DOHH2 (cell line): ENCODE measurements at regions not wholly inside any gene's neighbourhood (a gene's known extent, or its start where the extent isn't known, plus 50 kb on each side); places are given as distances from the start of the nearest gene placed in this dataset.

ENCODE experiments used
- H3F3A ChIP-seq: fragments of 200-600 bp; sonication (generic), shearing (Covaris generic); 2 replicates; pipeline ENCODE4 v1.6.0; 2016; ENCODE audit warnings: antibody characterized with exemption, mild to moderate bottlenecking; ENCODE audit not compliant: control insufficient read depth, insufficient read depth
- H3K27ac ChIP-seq: fragments of 200-600 bp; sonication (generic); 2 replicates; pipeline ENCODE4 v1.5.1; 2014; ENCODE audit warnings: low read depth, mild to moderate bottlenecking, low read length, moderate library complexity
- H3K27me3 ChIP-seq: fragments of 200-600 bp; sonication (generic); 2 replicates; pipeline ENCODE4 v1.6.1; 2014; ENCODE audit warnings: mild to moderate bottlenecking, low read length, mixed read lengths; ENCODE audit not compliant: control insufficient read depth
- H3K36me3 ChIP-seq: fragments of 200-600 bp; sonication (generic); 2 replicates; pipeline ENCODE4 v1.6.1; 2014; ENCODE audit warnings: mild to moderate bottlenecking, low read length, moderate library complexity, mixed read lengths; ENCODE audit not compliant: control insufficient read depth
- H3K4me1 ChIP-seq: fragments of 200-600 bp; sonication (generic); 2 replicates; pipeline ENCODE4 v1.6.1; 2014; ENCODE audit warnings: mild to moderate bottlenecking, low read length, mixed read lengths; ENCODE audit not compliant: control insufficient read depth
- H3K4me2 ChIP-seq: fragments of 200-600 bp; sonication (generic); 2 replicates; pipeline ENCODE4 v1.6.0; 2014; ENCODE audit warnings: mild to moderate bottlenecking, low read length, moderate library complexity
- H3K4me3 ChIP-seq: fragments of 200-600 bp; sonication (generic); 2 replicates; pipeline ENCODE4 v1.5.1; 2014; ENCODE audit warnings: mild to moderate bottlenecking, low read length, mixed read lengths
- H3K79me2 ChIP-seq: fragments of 200-600 bp; sonication (generic); 2 replicates; pipeline ENCODE4 v1.6.1; 2014; ENCODE audit warnings: mild to moderate bottlenecking, low read length, mixed read lengths; ENCODE audit not compliant: control insufficient read depth
- H3K9me2 ChIP-seq: fragments of 200-600 bp; sonication (generic); replicated peaks from 2 replicates; pipeline ENCODE4 v1.6.1; 2014; ENCODE audit warnings: mild to moderate bottlenecking, low read length, mixed read lengths; ENCODE audit not compliant: control insufficient read depth
- H3K9me3 ChIP-seq: fragments of 200-600 bp; sonication (generic); 2 replicates; pipeline ENCODE4 v1.6.1; 2014; ENCODE audit warnings: antibody characterized with exemption, low read length, mixed read lengths; ENCODE audit not compliant: control insufficient read depth, insufficient read depth
- H4K20me1 ChIP-seq: fragments of 200-600 bp; sonication (generic); 2 replicates; pipeline ENCODE4 v1.6.0; 2014; ENCODE audit warnings: low read depth, mild to moderate bottlenecking, antibody characterized with exemption, low read length, moderate library complexity; ENCODE audit not compliant: control insufficient read depth, insufficient read depth
- EZH2phosphoT487 ChIP-seq: fragments of 200-600 bp; sonication (generic); IDR thresholded peaks from 2 replicates; pipeline ENCODE4 v1.6.1; 2017; ENCODE audit warnings: borderline replicate concordance, mild to moderate bottlenecking, antibody characterized with exemption, low read length, moderate library complexity, mixed read lengths
- TF ChIP-seq, protein P1 (sequence below): fragments of 200-600 bp; sonication (generic); IDR thresholded peaks from one replicate; pipeline ENCODE4 v1.5.1; 2014; ENCODE audit warnings: antibody characterized with exemption, mild to moderate bottlenecking, low read depth, low read length; ENCODE audit not compliant: poor library complexity, severe bottlenecking

DNA sequence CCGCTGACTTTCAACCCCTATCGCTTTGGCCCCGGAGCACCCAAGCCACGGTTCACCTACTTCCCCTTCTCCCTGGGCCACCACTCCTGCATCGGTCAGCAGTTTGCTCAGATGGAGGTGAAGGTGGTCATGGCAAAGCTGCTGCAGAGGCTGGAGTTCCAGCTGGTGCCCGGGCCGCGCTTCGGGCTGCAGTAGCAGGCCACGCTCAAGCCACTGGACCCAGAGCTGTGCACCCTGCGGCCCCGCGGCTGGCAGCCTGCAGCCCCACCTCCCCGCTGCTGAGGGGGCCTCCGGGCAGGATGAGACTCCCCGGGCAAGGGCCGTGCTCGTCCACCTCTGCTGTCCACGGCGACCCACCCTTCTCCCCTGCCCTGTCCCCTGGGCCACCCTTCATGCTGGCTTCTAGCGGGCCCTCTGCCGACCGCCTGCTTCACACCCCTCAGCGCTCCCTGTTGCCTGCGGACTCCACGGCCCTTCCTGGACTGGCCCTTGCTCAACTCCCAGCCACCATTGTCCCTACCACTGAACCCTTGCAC lies 92.2 kb upstream of the TRABD2B start:
- Histone ChIP-seq H3K27ac (no peak overlapping the region), H3K9me3 (no peaks in the 10 kb centered on the region), H3K27me3 (no peaks in the 10 kb centered on the region), H3K79me2 (no peaks in the 10 kb centered on the region), H3K36me3 (no peaks in the 10 kb centered on the region), H3K9me2 (no peaks in the 10 kb centered on the region), H3K4me2 (no peak overlapping the region), H3K4me3 (no peak overlapping the region), H3F3A (no peaks in the 10 kb centered on the region), H3K4me1 (no peaks in the 10 kb centered on the region), H4K20me1 (no peaks in the 10 kb centered on the region)
- no peak for TF ChIP-seq EZH2phosphoT487
- TF ChIP-seq, protein P1, sequence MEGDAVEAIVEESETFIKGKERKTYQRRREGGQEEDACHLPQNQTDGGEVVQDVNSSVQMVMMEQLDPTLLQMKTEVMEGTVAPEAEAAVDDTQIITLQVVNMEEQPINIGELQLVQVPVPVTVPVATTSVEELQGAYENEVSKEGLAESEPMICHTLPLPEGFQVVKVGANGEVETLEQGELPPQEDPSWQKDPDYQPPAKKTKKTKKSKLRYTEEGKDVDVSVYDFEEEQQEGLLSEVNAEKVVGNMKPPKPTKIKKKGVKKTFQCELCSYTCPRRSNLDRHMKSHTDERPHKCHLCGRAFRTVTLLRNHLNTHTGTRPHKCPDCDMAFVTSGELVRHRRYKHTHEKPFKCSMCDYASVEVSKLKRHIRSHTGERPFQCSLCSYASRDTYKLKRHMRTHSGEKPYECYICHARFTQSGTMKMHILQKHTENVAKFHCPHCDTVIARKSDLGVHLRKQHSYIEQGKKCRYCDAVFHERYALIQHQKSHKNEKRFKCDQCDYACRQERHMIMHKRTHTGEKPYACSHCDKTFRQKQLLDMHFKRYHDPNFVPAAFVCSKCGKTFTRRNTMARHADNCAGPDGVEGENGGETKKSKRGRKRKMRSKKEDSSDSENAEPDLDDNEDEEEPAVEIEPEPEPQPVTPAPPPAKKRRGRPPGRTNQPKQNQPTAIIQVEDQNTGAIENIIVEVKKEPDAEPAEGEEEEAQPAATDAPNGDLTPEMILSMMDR = no peak

GRCh38 chr1:48084826-48085225 lies 87.6 kb upstream of the TRABD2B start:
- Histone ChIP-seq H3K79me2 (no peaks in the 10 kb centered on the region), H3F3A (no peaks in the 10 kb centered on the region), H3K36me3 (no peaks in the 10 kb centered on the region), H3K4me1 (no peaks in the 10 kb centered on the region), H3K4me3 (no peak overlapping the region), H3K27ac (no peak overlapping the region), H3K4me2 (no peak overlapping the region), H3K9me3 (no peaks in the 10 kb centered on the region), H4K20me1 (no peaks in the 10 kb centered on the region), H3K27me3 (no peaks in the 10 kb centered on the region), H3K9me2 (no peaks in the 10 kb centered on the region)
- TF ChIP-seq, protein P1 = no peak
- no peak for TF ChIP-seq EZH2phosphoT487

- TF ChIP-seq EZH2phosphoT487 = no peak
- TF ChIP-seq, protein P1 = no peak
- no peaks in the 10 kb centered on the region for H3F3A ChIP-seq
Observed at GRCh38 chr1:48082271-48082962, 85.2 kb upstream of the TRABD2B start.

More at GRCh38 chr1:48082271-48082962, 85.2 kb upstream of the TRABD2B start:
- H3K4me3 ChIP-seq = no peak overlapping the region
- H3K79me2 ChIP-seq = no peaks in the 10 kb centered on the region
- H3K4me1 ChIP-seq = no peaks in the 10 kb centered on the region
- no peaks in the 10 kb centered on the region for H4K20me1 ChIP-seq
- no peak overlapping the region for H3K27ac ChIP-seq
- no peaks in the 10 kb centered on the region for H3K9me2 ChIP-seq
- no peaks in the 10 kb centered on the region for H3K36me3 ChIP-seq
- no peaks in the 10 kb centered on the region for H3K9me3 ChIP-seq
- H3K4me2 ChIP-seq = no peak overlapping the region
- no peaks in the 10 kb centered on the region for H3K27me3 ChIP-seq
